AG04449 (cell line): ENCODE measurements at regions not wholly inside any gene's neighbourhood (a gene's known extent, or its start where the extent isn't known, plus 50 kb on each side); places are given as distances from the start of the nearest gene placed in this dataset.

Experiments
- CTCF ChIA-PET: fragments of 350-600 bp; formaldehyde crosslinking; extraction: SDS; loops from one replicate; lab custom pipeline; 2021; ENCODE audit warnings: antibody characterized with exemption; lab: Yijun Ruan, JAX
- POLR2A ChIA-PET: fragments of 400-600, 350-600 bp; formaldehyde crosslinking; extraction: SDS; loops from one replicate; lab custom pipeline; 2020; ENCODE audit warnings: antibody characterized with exemption, inconsistent platforms; lab: Yijun Ruan, JAX
- DNase-seq: peaks from one replicate; pipeline ENCODE4 v3.0.0-alpha.2; 2010; ENCODE audit warnings: low read depth, low spot score
- H3K4me3 ChIP-seq: 2 replicates; pipeline ENCODE4 v1.5.1; 2011; ENCODE audit warnings: low read depth, mild to moderate bottlenecking, control low read depth, low read length
- TF ChIP-seq, protein P1 (sequence below): IDR thresholded peaks from one replicate; pipeline ENCODE4 v1.5.1; 2011; ENCODE audit warnings: mild to moderate bottlenecking, moderate library complexity, low read length, control low read depth, inconsistent platforms; ENCODE audit not compliant: insufficient read depth; ENCODE audit errors: missing control alignments

DNA sequence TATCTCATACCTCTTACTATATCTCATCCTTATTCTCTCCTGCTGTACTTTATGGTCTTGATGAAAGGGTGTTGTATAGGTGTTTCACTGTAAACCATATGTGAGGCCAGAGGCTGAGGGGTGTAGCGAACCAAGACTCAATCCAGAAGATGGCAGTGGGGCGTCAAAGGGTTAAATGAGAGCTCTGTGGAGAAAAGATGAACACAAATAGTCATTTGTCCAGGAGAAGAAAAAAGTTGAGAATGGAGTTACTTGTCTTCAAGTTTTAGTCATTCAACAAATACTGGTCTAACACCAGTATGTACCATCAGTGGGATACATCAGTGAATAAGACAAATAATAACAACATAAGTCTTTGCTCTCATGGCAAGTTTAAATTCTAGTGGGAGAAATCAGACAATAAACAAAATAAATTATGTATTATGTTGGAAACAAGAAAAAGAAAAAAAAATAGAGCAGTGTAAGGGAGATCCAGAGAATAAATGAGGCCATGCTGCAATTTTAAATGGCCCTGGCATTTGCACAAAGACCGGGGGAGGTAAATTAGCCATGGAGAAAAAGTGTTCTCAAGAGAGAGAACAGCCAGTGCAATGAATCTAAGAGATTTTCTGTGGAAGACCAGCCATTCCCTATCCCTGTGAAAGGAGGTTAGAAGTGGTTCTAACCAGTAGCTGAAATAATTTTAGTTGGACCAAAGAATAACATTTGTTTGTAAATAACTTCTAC lies 77.0 kb upstream of the UMPS start:
- no peak for DNase-seq
- TF ChIP-seq, protein P1, sequence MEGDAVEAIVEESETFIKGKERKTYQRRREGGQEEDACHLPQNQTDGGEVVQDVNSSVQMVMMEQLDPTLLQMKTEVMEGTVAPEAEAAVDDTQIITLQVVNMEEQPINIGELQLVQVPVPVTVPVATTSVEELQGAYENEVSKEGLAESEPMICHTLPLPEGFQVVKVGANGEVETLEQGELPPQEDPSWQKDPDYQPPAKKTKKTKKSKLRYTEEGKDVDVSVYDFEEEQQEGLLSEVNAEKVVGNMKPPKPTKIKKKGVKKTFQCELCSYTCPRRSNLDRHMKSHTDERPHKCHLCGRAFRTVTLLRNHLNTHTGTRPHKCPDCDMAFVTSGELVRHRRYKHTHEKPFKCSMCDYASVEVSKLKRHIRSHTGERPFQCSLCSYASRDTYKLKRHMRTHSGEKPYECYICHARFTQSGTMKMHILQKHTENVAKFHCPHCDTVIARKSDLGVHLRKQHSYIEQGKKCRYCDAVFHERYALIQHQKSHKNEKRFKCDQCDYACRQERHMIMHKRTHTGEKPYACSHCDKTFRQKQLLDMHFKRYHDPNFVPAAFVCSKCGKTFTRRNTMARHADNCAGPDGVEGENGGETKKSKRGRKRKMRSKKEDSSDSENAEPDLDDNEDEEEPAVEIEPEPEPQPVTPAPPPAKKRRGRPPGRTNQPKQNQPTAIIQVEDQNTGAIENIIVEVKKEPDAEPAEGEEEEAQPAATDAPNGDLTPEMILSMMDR = no peak
- no peak overlapping the region for H3K4me3 ChIP-seq
- ChIA-PET POLR2A (no interaction called here), CTCF (interaction anchor here (0.7 to 3.5 kb wide), 4 partner anchors 13 to 92 kb away, joined by 3 to 13 read pairs (median 6); no protein-coding TSS in a partner anchor)

DNA sequence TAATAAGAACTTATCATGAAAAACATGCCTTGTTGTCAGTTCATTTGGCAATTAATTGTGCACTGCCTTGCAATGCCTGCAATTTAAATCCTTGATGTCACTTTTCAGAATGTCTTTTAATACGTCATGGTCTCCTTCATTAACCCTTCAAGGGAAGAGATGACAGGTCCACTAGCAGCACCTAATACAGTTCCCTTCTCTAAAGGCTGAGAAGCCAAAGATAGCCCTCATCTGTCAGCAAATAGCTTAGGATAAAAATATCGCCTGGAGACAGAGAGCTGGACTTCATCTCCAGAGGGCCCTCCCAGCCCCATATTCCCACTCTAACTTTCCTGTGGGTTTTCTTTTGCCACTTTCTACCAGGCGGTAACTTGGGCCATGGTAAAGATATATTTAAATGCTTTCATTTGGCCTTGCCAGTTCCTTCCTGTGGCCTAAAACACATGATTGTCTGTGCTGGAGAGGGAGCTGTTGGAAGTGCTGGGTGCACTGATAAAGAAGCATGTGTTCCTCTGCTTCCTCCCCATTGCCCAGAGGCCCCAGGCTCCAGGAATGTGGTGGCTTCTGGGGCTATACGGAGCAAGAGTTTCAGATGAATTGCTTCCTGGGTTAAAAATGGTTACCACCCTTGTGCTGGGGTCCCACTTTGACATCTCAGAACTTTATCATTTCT lies 76.3 kb upstream of the UMPS start:
- no peak overlapping the region for H3K4me3 ChIP-seq
- ChIA-PET POLR2A (no interaction called here), CTCF (interaction anchor here (1.5 to 3.5 kb wide), 3 partner anchors 12 to 93 kb away, joined by 3 to 13 read pairs (median 6); no protein-coding TSS in a partner anchor)
- TF ChIP-seq, protein P1 = no peak
- no peak for DNase-seq

DNA sequence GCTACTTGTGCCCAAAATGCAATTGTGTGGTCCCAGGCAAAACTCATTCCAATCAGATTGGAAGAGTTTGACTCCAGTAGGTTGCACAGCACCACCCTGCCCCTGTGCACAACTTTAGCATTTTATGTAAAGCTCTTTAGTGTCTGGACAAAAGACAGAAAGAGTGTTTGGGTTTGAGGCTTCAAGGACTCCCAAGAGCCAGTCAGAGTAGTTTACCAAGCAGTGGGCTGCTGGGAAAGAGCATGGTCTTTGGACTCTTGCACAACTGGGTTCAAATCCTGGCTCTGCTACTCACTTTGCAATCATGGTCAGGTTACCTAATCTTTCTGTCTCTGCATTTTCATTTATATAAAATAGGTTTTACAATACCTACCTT lies 75.8 kb upstream of the UMPS start:
- no peak for DNase-seq
- CTCF ChIA-PET = interaction anchor here (1.7 to 3.5 kb wide), 2 partner anchors 11 to 94 kb away, joined by 3 to 13 read pairs; no protein-coding TSS in a partner anchor
- no peak overlapping the region for H3K4me3 ChIP-seq
- POLR2A ChIA-PET = no interaction called here
- TF ChIP-seq, protein P1 = no peak

DNA sequence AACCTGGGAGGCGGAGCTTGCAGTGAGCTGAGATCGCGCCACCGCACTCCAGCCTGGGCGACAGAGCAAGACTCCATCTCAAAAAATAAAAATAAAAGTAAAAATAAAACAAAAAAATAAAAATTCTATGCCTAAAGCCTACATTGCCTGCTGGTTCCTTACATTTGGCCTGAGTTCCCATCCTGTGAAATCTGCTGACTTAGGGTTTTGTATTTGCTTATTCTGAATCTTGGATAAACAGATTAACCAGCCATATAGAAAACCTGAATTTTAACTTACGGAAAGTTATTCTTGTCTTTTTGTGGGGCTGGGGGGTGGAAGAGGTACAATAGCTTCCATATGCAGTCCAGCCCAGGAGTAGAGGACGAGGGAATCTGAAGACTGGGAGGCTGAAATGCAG lies 73.7 kb upstream of the UMPS start:
- TF ChIP-seq, protein P1 = no peak
- ChIA-PET POLR2A (no interaction called here), CTCF (interaction anchor here (1.5 kb wide), 1 partner anchor 32 kb away, joined by 4 read pairs; no protein-coding TSS in a partner anchor)
- no peak overlapping the region for H3K4me3 ChIP-seq
- DNase-seq = no peak

DNA sequence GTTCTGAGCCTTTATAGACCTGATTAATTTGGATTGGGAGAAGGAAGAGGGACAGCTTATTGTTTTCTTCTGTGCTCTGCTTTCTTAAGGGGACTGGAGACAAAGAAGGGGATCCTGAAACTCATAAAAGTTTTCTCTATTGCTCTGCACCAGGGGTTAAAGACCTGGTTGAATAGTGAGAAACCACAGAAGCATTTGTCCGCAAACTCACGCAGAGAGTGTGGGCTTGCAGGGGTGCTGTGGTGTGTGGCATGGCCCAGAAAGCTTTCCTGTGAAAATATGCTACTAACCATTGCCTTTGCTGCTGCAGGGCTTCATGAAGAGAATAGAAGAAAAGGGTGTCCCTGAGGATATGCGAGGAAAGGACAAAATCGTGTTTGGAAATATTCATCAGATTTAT lies 73.1 kb upstream of the UMPS start:
- ChIA-PET POLR2A (no interaction called here), CTCF (interaction anchor here (1.5 kb wide), 1 partner anchor 32 kb away, joined by 4 read pairs; no protein-coding TSS in a partner anchor)
- TF ChIP-seq, protein P1 = no peak
- H3K4me3 ChIP-seq = no peak overlapping the region
- DNase-seq = no peak

DNA sequence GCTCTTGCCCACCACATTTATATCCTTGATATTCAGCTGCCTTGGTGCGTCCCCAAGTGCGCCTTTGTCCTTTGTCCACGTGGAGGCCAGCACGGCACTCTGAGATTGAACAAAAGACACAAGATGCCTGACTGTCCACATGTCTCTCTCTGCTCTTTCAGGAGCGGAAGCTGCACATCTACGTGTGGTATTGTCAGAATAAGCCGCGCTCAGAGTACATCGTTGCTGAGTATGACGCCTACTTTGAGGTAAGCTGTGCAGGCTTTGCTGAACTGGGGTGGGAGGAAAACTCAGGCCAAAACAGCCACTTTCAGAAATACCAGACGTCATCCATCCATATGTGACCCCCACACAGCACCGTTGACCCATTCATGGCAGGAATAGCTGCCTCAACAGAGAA lies 72.0 kb upstream of the UMPS start:
- POLR2A ChIA-PET = no interaction called here
- no peak for DNase-seq
- TF ChIP-seq, protein P1 = no peak
- CTCF ChIA-PET = interaction anchor here (0.9 to 1.3 kb wide), 2 partner anchors 30 to 55 kb away, joined by 3 to 6 read pairs; no protein-coding TSS in a partner anchor
- H3K4me3 ChIP-seq = no peak overlapping the region
